Caco-2 (cell line): ENCODE measurements at regions not wholly inside any gene's neighbourhood (a gene's known extent, or its start where the extent isn't known, plus 50 kb on each side); places are given as distances from the start of the nearest gene placed in this dataset.

Source experiments
- BruUV-seq: library from RNA; stranded (reverse); fragments of 400-500 nt; replicated peaks from 2 replicates; lab custom pipeline; 2021; lab: Mats Ljungman, UMichigan
- CTCF ChIA-PET: fragments of 300-600 bp; sonication (Branson Sonifier 250); formaldehyde crosslinking; loops from one replicate; lab custom pipeline; 2022; ENCODE audit warnings: antibody characterized with exemption; lab: Charles Lee
- POLR2A ChIA-PET: fragments of 300-600 bp; sonication (Branson Sonifier 250); formaldehyde crosslinking; loops from one replicate; lab custom pipeline; 2022; ENCODE audit warnings: antibody characterized with exemption; lab: Charles Lee
- DNase-seq, 2 experiments: peaks; one replicate each; pipeline versions ENCODE4 v3.0.0 to v3.0.0-alpha.2; 2020 to 2022
- H3K27me3 ChIP-seq: replicated peaks from 2 replicates; pipeline ENCODE4 v1.6.0; 2011; ENCODE audit warnings: low read length; ENCODE audit not compliant: control insufficient read depth, insufficient read depth
- H3K36me3 ChIP-seq: 2 replicates; pipeline ENCODE4 v1.5.1; 2011; ENCODE audit warnings: low read length; ENCODE audit not compliant: control insufficient read depth, insufficient read depth
- H3K4me1 ChIP-seq: fragments of 250-450 bp; sonication (Bioruptor Pico); 2 replicates; pipeline ENCODE4 v1.5.1; 2020; ENCODE audit warnings: mild to moderate bottlenecking
- H3K4me3 ChIP-seq: 2 replicates; pipeline ENCODE4 v1.5.1; 2011; ENCODE audit warnings: low read depth, mild to moderate bottlenecking, control low read depth, low read length
- H3K9me3 ChIP-seq: fragments of 250-450 bp; sonication (Bioruptor Pico); 2 replicates; pipeline ENCODE4 v1.5.1; 2020; ENCODE audit warnings: mild to moderate bottlenecking, moderate library complexity
- H3K27ac Mint-ChIP-seq: one replicate; pipeline ENCODE4 v1.8.0; 2022; ENCODE audit warnings: mixed read lengths; ENCODE audit not compliant: unreplicated experiment
- H3K27me3 Mint-ChIP-seq: one replicate; pipeline ENCODE4 v1.8.0; 2022; ENCODE audit warnings: mixed read lengths; ENCODE audit not compliant: insufficient read depth, unreplicated experiment
- H3K36me3 Mint-ChIP-seq: one replicate; pipeline ENCODE4 v1.8.0; 2022; ENCODE audit warnings: mild to moderate bottlenecking, mixed read lengths; ENCODE audit not compliant: insufficient read depth, unreplicated experiment
- H3K4me1 Mint-ChIP-seq: one replicate; pipeline ENCODE4 v1.8.0; 2022; ENCODE audit warnings: low read depth, mixed read lengths; ENCODE audit not compliant: unreplicated experiment
- H3K4me3 Mint-ChIP-seq: one replicate; pipeline ENCODE4 v1.8.0; 2022; ENCODE audit warnings: mild to moderate bottlenecking, moderate library complexity, mixed read lengths; ENCODE audit not compliant: unreplicated experiment
- H3K9me3 Mint-ChIP-seq: one replicate; pipeline ENCODE4 v1.8.0; 2022; ENCODE audit warnings: mixed read lengths; ENCODE audit not compliant: unreplicated experiment
- intact Hi-C: fragments of 100-400 bp; cut with micrococcal nuclease; formaldehyde crosslinking; loops from one replicate; pipeline ENCODE4 v1.10.0; 2022; ENCODE audit not compliant: unreplicated experiment
- TF ChIP-seq, protein P1 (sequence below), 2 experiments: fragments of 200-600 bp in 1 of 2; IDR thresholded peaks; 1 replicate in 1 of 2; 2 replicates in 1 of 2; pipeline versions ENCODE4 v1.5.1 to v1.8.0; 2011 to 2022; ENCODE audit warnings: antibody characterized with exemption in 1 of 2, control low read depth in 1 of 2, inconsistent platforms in 1 of 2, low read depth in 1 of 2, low read length in 1 of 2, mild to moderate bottlenecking in 1 of 2, moderate library complexity in 1 of 2; ENCODE audit not compliant: insufficient read depth in 1 of 2, severe bottlenecking in 1 of 2, unreplicated experiment in 1 of 2

DNA sequence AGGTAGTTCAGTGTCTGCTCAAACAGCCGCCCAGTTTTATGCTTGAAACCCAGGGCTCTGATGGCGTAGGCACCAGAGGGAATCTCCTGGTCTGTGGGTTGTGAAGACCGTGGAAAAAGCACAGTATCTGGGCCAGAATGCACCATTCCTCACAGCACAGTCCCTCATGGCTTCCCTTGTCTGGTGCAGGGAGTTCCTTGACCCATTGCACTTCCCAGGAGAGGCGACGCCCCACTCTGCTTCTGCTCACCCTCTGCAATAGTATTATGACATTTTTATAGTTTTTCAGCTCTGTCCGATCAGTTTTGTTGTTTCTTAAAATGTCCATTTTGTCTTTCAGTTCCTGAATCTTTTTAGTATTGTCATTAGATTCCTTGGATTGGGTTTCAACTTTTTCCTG, 343.5 kb downstream of the EDEM1 start:
- no peaks in the 10 kb centered on the region for H3K36me3 Mint-ChIP-seq
- POLR2A ChIA-PET: no interaction called here
- DNase-seq: no peak
- H3K9me3 Mint-ChIP-seq: no peaks in the 10 kb centered on the region
- Histone ChIP-seq H3K4me1 (no peaks in the 10 kb centered on the region), H3K27me3 (no peaks in the 10 kb centered on the region), H3K36me3 (no peaks in the 10 kb centered on the region), H3K9me3 (no peaks in the 10 kb centered on the region), H3K4me3 (no peak overlapping the region)
- no peaks in the 10 kb centered on the region for H3K4me1 Mint-ChIP-seq
- intact Hi-C loops: loop anchor here (10.0 kb wide), 1 partner anchor 196 kb away; no protein-coding TSS in a partner anchor
- no peaks in the 10 kb centered on the region for H3K27me3 Mint-ChIP-seq
- TF ChIP-seq, protein P1, sequence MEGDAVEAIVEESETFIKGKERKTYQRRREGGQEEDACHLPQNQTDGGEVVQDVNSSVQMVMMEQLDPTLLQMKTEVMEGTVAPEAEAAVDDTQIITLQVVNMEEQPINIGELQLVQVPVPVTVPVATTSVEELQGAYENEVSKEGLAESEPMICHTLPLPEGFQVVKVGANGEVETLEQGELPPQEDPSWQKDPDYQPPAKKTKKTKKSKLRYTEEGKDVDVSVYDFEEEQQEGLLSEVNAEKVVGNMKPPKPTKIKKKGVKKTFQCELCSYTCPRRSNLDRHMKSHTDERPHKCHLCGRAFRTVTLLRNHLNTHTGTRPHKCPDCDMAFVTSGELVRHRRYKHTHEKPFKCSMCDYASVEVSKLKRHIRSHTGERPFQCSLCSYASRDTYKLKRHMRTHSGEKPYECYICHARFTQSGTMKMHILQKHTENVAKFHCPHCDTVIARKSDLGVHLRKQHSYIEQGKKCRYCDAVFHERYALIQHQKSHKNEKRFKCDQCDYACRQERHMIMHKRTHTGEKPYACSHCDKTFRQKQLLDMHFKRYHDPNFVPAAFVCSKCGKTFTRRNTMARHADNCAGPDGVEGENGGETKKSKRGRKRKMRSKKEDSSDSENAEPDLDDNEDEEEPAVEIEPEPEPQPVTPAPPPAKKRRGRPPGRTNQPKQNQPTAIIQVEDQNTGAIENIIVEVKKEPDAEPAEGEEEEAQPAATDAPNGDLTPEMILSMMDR (IDR thresholded peaks at IDR 0.05; ENCODE audit: insufficient read depth in 1 of 2, low read depth in 1 of 2, low read length in 1 of 2, severe bottlenecking in 1 of 2, unreplicated experiment in 1 of 2): no peak
- BruUV-seq: no TSS peak
- no peak overlapping the region for H3K4me3 Mint-ChIP-seq
- H3K27ac Mint-ChIP-seq: no peak overlapping the region
- CTCF ChIA-PET: no interaction called here

DNA sequence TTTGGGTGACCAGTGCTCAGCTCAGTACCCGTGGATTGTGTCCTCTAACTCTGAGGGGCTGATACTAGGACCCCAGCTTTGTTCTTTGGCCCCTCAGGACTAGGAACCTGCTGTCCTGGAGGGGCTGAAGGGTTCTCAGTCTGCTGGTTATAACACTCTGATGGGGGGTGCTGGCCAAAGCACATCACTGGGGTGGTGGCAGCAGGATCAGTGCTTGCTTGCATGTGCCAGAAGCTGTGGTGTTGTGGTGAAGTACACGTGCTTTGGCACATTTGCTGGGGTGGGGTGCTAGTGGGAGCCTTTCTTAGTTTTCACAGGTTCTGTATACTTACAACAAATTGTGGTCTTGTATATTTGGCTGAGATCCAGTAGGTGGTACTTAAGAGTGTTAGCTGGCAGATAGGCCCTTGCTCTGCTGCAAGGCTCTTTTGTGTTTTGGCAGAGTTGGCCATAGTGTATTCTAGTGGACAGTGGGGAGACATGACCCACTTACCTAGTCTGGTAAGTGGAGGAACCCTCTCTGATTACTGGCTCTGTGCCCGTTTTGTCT, 344.3 kb downstream of the EDEM1 start:
- Mint-ChIP-seq H3K4me3 (no peak overlapping the region), H3K9me3 (no peaks in the 10 kb centered on the region)
- POLR2A ChIA-PET: no interaction called here

DNA sequence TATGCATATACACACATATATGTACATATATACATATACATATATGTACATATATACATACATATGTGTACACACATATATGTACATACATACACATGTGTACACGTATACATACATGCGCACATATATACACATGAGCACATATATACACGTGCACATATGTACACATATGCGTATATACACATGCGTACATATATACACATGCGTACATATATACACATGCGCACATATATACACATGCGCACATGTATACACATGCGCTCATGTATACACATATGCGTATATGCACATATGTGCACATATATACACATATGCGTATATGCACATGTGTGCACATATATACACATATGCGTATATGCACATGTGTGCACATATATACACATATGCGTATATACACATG, 353.0 kb downstream of the EDEM1 start:
- Histone ChIP-seq H3K27me3 (no peaks in the 10 kb centered on the region), H3K36me3 (no peaks in the 10 kb centered on the region), H3K4me1 (peaks cover 8% of the 10 kb centered on the region; the same call in 1 of the 2 replicates), H3K4me3 (no peak overlapping the region), H3K9me3 (no peaks in the 10 kb centered on the region)
- BruUV-seq: no TSS peak
- POLR2A ChIA-PET: no interaction called here
- H3K36me3 Mint-ChIP-seq: no peaks in the 10 kb centered on the region
- CTCF ChIA-PET: no interaction called here
- H3K27me3 Mint-ChIP-seq: no peaks in the 10 kb centered on the region
- intact Hi-C loops: no loop called here
- no peak for DNase-seq
- no peak overlapping the region for H3K27ac Mint-ChIP-seq
- peaks cover 36% of the 10 kb centered on the region for H3K9me3 Mint-ChIP-seq
- H3K4me1 Mint-ChIP-seq: no peaks in the 10 kb centered on the region
- no peak overlapping the region for H3K4me3 Mint-ChIP-seq
- TF ChIP-seq, protein P1 (IDR thresholded peaks at IDR 0.05; ENCODE audit: insufficient read depth in 1 of 2, low read depth in 1 of 2, low read length in 1 of 2, severe bottlenecking in 1 of 2, unreplicated experiment in 1 of 2): no peak

More for the DNA sequence above, 344.3 kb downstream of the EDEM1 start:
- H3K4me3 ChIP-seq: no peak overlapping the region
- TF ChIP-seq, protein P1 (IDR thresholded peaks at IDR 0.05; ENCODE audit: insufficient read depth in 1 of 2, low read depth in 1 of 2, low read length in 1 of 2, severe bottlenecking in 1 of 2, unreplicated experiment in 1 of 2): no peak
- no peak for DNase-seq
- intact Hi-C loops: loop anchor here (10.0 kb wide), 1 partner anchor 197 kb away; no protein-coding TSS in a partner anchor
- BruUV-seq: no TSS peak
- H3K36me3 Mint-ChIP-seq: no peaks in the 10 kb centered on the region
- no peaks in the 10 kb centered on the region for H3K36me3 ChIP-seq
- no peaks in the 10 kb centered on the region for H3K4me1 ChIP-seq
- H3K27me3 ChIP-seq: no peaks in the 10 kb centered on the region
- CTCF ChIA-PET: no interaction called here
- H3K9me3 ChIP-seq: no peaks in the 10 kb centered on the region
- H3K27me3 Mint-ChIP-seq: no peaks in the 10 kb centered on the region
- no peak overlapping the region for H3K27ac Mint-ChIP-seq
- H3K4me1 Mint-ChIP-seq: no peaks in the 10 kb centered on the region
